Upper lobe of left lung (tissue), 4 donors: ENCODE measurements at regions not wholly inside any gene's neighbourhood (a gene's known extent, or its start where the extent isn't known, plus 50 kb on each side); places are given as distances from the start of the nearest gene placed in this dataset.

ENCODE experiments used
- POLR2A ChIP-seq, 4 donors: fragments of 450-650 bp; IDR thresholded peaks; one replicate each; pipeline ENCODE4 v1.5.1; 2016 to 2017; ENCODE audit warnings: antibody characterized with exemption in 4 of 4, mild to moderate bottlenecking in 2 of 4
- TF ChIP-seq, protein P1 (sequence below), 6 experiments: fragments of 450-650 bp in 4 of 6; fragments of 200-600 bp in 2 of 6; sonication (generic) in 2 of 6; IDR thresholded peaks; one replicate each; pipeline ENCODE4 v1.5.1; 2016 to 2019; ENCODE audit warnings: antibody characterized with exemption in 6 of 6

GRCh38 chr11:10952872-10953271, 95.0 kb upstream of the ZBED5 start:
- TF ChIP-seq POLR2A (IDR thresholded peaks at IDR 0.05), result no peak
- TF ChIP-seq, protein P1, sequence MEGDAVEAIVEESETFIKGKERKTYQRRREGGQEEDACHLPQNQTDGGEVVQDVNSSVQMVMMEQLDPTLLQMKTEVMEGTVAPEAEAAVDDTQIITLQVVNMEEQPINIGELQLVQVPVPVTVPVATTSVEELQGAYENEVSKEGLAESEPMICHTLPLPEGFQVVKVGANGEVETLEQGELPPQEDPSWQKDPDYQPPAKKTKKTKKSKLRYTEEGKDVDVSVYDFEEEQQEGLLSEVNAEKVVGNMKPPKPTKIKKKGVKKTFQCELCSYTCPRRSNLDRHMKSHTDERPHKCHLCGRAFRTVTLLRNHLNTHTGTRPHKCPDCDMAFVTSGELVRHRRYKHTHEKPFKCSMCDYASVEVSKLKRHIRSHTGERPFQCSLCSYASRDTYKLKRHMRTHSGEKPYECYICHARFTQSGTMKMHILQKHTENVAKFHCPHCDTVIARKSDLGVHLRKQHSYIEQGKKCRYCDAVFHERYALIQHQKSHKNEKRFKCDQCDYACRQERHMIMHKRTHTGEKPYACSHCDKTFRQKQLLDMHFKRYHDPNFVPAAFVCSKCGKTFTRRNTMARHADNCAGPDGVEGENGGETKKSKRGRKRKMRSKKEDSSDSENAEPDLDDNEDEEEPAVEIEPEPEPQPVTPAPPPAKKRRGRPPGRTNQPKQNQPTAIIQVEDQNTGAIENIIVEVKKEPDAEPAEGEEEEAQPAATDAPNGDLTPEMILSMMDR (IDR thresholded peaks at IDR 0.05), result no peak
